ENCODE measurements at regions not wholly inside any gene's neighbourhood (a gene's known extent, or its start where the extent isn't known, plus 50 kb on each side); places are given as distances from the start of the nearest gene placed in this dataset.
"Not testable (repeated sequence)": the region's sequence is repeated elsewhere in the genome, so short reads cannot be mapped to it uniquely, and the experiment has no call there.

- DNase-seq, result no peak
Observed at GRCh38 chr19:28726533-28727479, 486.1 kb downstream of the UQCRFS1 start.

GRCh38 chr19:28718909-28719308 is 494.0 kb downstream of the UQCRFS1 start:
- no peak for DNase-seq

- no peak for DNase-seq
Observed at GRCh38 chr19:28715157-28715556, 497.8 kb downstream of the UQCRFS1 start.

- no peak for DNase-seq
Observed at GRCh38 chr19:28711411-28711810, 501.5 kb downstream of the UQCRFS1 start.

- peak; percentile 46 for DNase-seq
Observed at GRCh38 chr19:28710278-28710677, 502.7 kb downstream of the UQCRFS1 start.

GRCh38 chr19:28706693-28707092 is 506.3 kb downstream of the UQCRFS1 start:
- no peak for DNase-seq

- DNase-seq, result no peak
Observed at GRCh38 chr19:28705008-28705407, 507.9 kb downstream of the UQCRFS1 start.

- no peak for DNase-seq
Observed at GRCh38 chr19:28703400-28703956, 509.5 kb downstream of the UQCRFS1 start.

GRCh38 chr19:28701491-28701890 is 511.5 kb downstream of the UQCRFS1 start:
- no peak for DNase-seq

GRCh38 chr19:28700176-28700575 is 512.8 kb downstream of the UQCRFS1 start:
- DNase-seq, result no peak

- DNase-seq, result no peak
Observed at GRCh38 chr19:28697308-28697707, 515.6 kb downstream of the UQCRFS1 start.

GRCh38 chr19:28694812-28695211 is 518.1 kb downstream of the UQCRFS1 start:
- DNase-seq, result no peak

- no peak for DNase-seq
Observed at GRCh38 chr19:28691683-28692082, 521.3 kb downstream of the UQCRFS1 start.

- not testable (repeated sequence) for DNase-seq
Observed at GRCh38 chr19:28689464-28689863, 523.5 kb downstream of the UQCRFS1 start.

GRCh38 chr19:28687296-28687695 is 525.7 kb downstream of the UQCRFS1 start:
- no peak for DNase-seq

GRCh38 chr19:28686756-28687155 is 526.2 kb downstream of the UQCRFS1 start:
- no peak for DNase-seq

- DNase-seq, result no peak
Observed at GRCh38 chr19:28685802-28686201, 527.1 kb downstream of the UQCRFS1 start.

GRCh38 chr19:28685077-28685476 is 527.9 kb downstream of the UQCRFS1 start:
- not testable (repeated sequence) for DNase-seq

GRCh38 chr19:28680111-28680510 is 532.8 kb downstream of the UQCRFS1 start:
- no peak for DNase-seq

GRCh38 chr19:28670836-28671235 is 542.1 kb downstream of the UQCRFS1 start:
- DNase-seq, result no peak

- DNase-seq, result no peak
Observed at GRCh38 chr19:28669804-28670203, 543.1 kb downstream of the UQCRFS1 start.

- no peak for DNase-seq
Observed at GRCh38 chr19:28667348-28667977, 545.5 kb downstream of the UQCRFS1 start.

- DNase-seq, result no peak
Observed at GRCh38 chr19:28665748-28666147, 547.2 kb downstream of the UQCRFS1 start.

- no peak for DNase-seq
Observed at GRCh38 chr19:28656644-28657043, 556.3 kb downstream of the UQCRFS1 start.
